ENCODE measurements at regions not wholly inside any gene's neighbourhood (a gene's known extent, or its start where the extent isn't known, plus 50 kb on each side); places are given as distances from the start of the nearest gene placed in this dataset.

GRCh38 chrX:107502316-107502715, 52.9 kb downstream of the FRMPD3 start:
- TF ChIP-seq POLR2A (IDR thresholded peaks at IDR 0.05), result no peak
- no peak for TF ChIP-seq CTCF (IDR thresholded peaks at IDR 0.05)
